SK-N-SH (cell line): ENCODE measurements at regions not wholly inside any gene's neighbourhood (a gene's known extent, or its start where the extent isn't known, plus 50 kb on each side); places are given as distances from the start of the nearest gene placed in this dataset.

Source experiments
- CTCF ChIA-PET: fragments of 300-600, 350-600 bp; formaldehyde crosslinking; extraction: SDS; loops from one replicate; lab custom pipeline; 2021; lab: Yijun Ruan, JAX
- POLR2A ChIA-PET: fragments of 350-600 bp; sonication (Branson Sonifier 250); formaldehyde crosslinking; extraction: SDS; loops from one replicate; lab custom pipeline; 2020; ENCODE audit warnings: antibody characterized with exemption, inconsistent platforms; lab: Yijun Ruan, JAX
- DNase-seq: peaks from one replicate; pipeline ENCODE4 v3.0.0; 2012
- H2AFZ ChIP-seq: fragments of 200-600 bp; sonication (generic); 2 replicates; pipeline ENCODE4 v1.8.1; 2016; ENCODE audit warnings: antibody characterized with exemption, mild to moderate bottlenecking, low read depth
- H3F3A ChIP-seq: fragments of 200-600 bp; sonication (generic); replicated peaks from 2 replicates; pipeline ENCODE3; 2016; ENCODE audit warnings: antibody characterized with exemption, mild to moderate bottlenecking; ENCODE audit not compliant: insufficient read depth
- H3K27ac ChIP-seq, 2 experiments: fragments of 200-500 bp in 1 of 2; fragments of 200-600 bp in 1 of 2; sonication (Bioruptor generic) in 1 of 2; sonication (generic), shearing (Covaris generic) in 1 of 2; 2 replicates each; pipeline versions ENCODE4 v1.5.1 to v1.6.1; 2014 to 2016; ENCODE audit warnings: low read depth in 2 of 2, inconsistent platforms in 1 of 2, low read length in 1 of 2, mild to moderate bottlenecking in 1 of 2, mixed read lengths in 1 of 2
- H3K27me3 ChIP-seq: fragments of 200-600 bp; sonication (generic), shearing (Covaris generic); 2 replicates; pipeline ENCODE4 v1.6.1; 2016; ENCODE audit warnings: mixed run types; ENCODE audit not compliant: insufficient read depth
- H3K36me3 ChIP-seq, 2 experiments: fragments of 200-500 bp in 1 of 2; fragments of 200-600 bp in 1 of 2; sonication (Bioruptor generic) in 1 of 2; sonication (generic) in 1 of 2; replicated peaks in 1 of 2; 2 replicates each; pipeline versions ENCODE3 to v1.5.1; 2014 to 2016; ENCODE audit warnings: low read length in 1 of 2, mild to moderate bottlenecking in 1 of 2; ENCODE audit not compliant: insufficient read depth in 2 of 2, control insufficient read depth in 1 of 2
- H3K4me1 ChIP-seq, 2 experiments: fragments of 200-500 bp in 1 of 2; fragments of 200-600 bp in 1 of 2; sonication (Bioruptor generic) in 1 of 2; sonication (generic), shearing (Covaris generic) in 1 of 2; 2 replicates each; pipeline versions ENCODE4 v1.5.1 to v1.6.1; 2014 to 2016; ENCODE audit warnings: low read depth in 1 of 2, low read length in 1 of 2, mixed run types in 1 of 2; ENCODE audit not compliant: insufficient read depth in 2 of 2, control insufficient read depth in 1 of 2
- H3K4me2 ChIP-seq: fragments of 200-600 bp; sonication (generic), shearing (Covaris generic); 2 replicates; pipeline ENCODE4 v1.6.1; 2017; ENCODE audit warnings: mixed run types
- H3K4me3 ChIP-seq, 2 experiments: fragments of 200-500 bp in 1 of 2; fragments of 200-600 bp in 1 of 2; sonication (Bioruptor generic) in 1 of 2; sonication (generic), shearing (Covaris generic) in 1 of 2; 2 replicates each; pipeline versions ENCODE4 v1.5.1 to v1.8.1; 2014 to 2016; ENCODE audit warnings: low read depth in 2 of 2, inconsistent platforms in 1 of 2, low read length in 1 of 2, mild to moderate bottlenecking in 1 of 2, mixed read lengths in 1 of 2, moderate library complexity in 1 of 2
- H3K79me2 ChIP-seq: fragments of 200-600 bp; sonication (generic); 2 replicates; pipeline ENCODE4 v1.8.1; 2017; ENCODE audit warnings: mild to moderate bottlenecking; ENCODE audit not compliant: insufficient read depth
- H3K9ac ChIP-seq: fragments of 200-600 bp; sonication (generic); 2 replicates; pipeline ENCODE4 v1.6.1; 2017; ENCODE audit warnings: mixed run types
- H3K9me2 ChIP-seq: fragments of 200-600 bp; sonication (generic); 2 replicates; pipeline ENCODE4 v1.6.1; 2017; ENCODE audit warnings: mixed run types
- H3K9me3 ChIP-seq: fragments of 200-600 bp; sonication (generic); 2 replicates; pipeline ENCODE4 v1.6.1; 2017; ENCODE audit warnings: mixed run types, mild to moderate bottlenecking, moderate library complexity
- H4K20me1 ChIP-seq: fragments of 200-600 bp; sonication (generic); 2 replicates; pipeline ENCODE4 v1.6.1; 2017; ENCODE audit warnings: mild to moderate bottlenecking, mixed run types; ENCODE audit not compliant: insufficient read depth
- ELF1 ChIP-seq: IDR thresholded peaks from 2 replicates; pipeline ENCODE4 v1.4.0; 2012
- EZH2phosphoT487 ChIP-seq: fragments of 200-600 bp; sonication (generic); IDR thresholded peaks from 2 replicates; pipeline ENCODE4 v1.6.1; 2017; ENCODE audit warnings: low read depth, mixed run types, mild to moderate bottlenecking, antibody characterized with exemption, moderate library complexity, borderline replicate concordance
- MEF2A ChIP-seq: IDR thresholded peaks from 2 replicates; pipeline ENCODE4 v1.4.0; 2012; ENCODE audit warnings: low read depth, borderline replicate concordance
- POLR2AphosphoS5 ChIP-seq: IDR thresholded peaks from 2 replicates; pipeline ENCODE4 v1.6.1; 2012; ENCODE audit warnings: low read depth, low read length
- RCOR1 ChIP-seq: fragments of 150-350 bp; IDR thresholded peaks from 2 replicates; pipeline ENCODE4 v1.6.1; 2017; ENCODE audit warnings: antibody characterized with exemption, low read length
- SIN3A ChIP-seq: IDR thresholded peaks from 2 replicates; pipeline ENCODE4 v1.6.1; 2012; ENCODE audit warnings: low read depth, mild to moderate bottlenecking, low read length, moderate library complexity, borderline replicate concordance
- TAF1 ChIP-seq: IDR thresholded peaks from 2 replicates; pipeline ENCODE4 v1.6.1; 2012; ENCODE audit warnings: low read depth, mild to moderate bottlenecking, low read length, moderate library complexity, borderline replicate concordance
- TCF12 ChIP-seq: IDR thresholded peaks from 2 replicates; pipeline ENCODE4 v1.4.0; 2012
- USF1 ChIP-seq: IDR thresholded peaks from 2 replicates; pipeline ENCODE4 v1.4.0; 2012; ENCODE audit warnings: low read depth, borderline replicate concordance
- ZBTB33 ChIP-seq: IDR thresholded peaks from 2 replicates; pipeline ENCODE4 v1.4.0; 2012; ENCODE audit warnings: low read depth, borderline replicate concordance
- WGBS: methylation state at CpG from one replicate; pipeline ENCODE4 v1.1.6; 2017; ENCODE audit warnings: low lambda C conversion rate; 5-methylcytosine and 5-hydroxymethylcytosine counted together
- TF ChIP-seq, protein P1 (sequence below): IDR thresholded peaks from 2 replicates; pipeline ENCODE4; 2012
- TF ChIP-seq, protein P2 (sequence below): fragments of 150-350 bp; IDR thresholded peaks from 2 replicates; pipeline ENCODE4 v1.6.1; 2016; ENCODE audit warnings: mild to moderate bottlenecking, low read depth, low read length
- TF ChIP-seq, protein P3 (sequence below): fragments of 200-600 bp; sonication (generic); IDR thresholded peaks from 2 replicates; pipeline ENCODE4 v1.6.1; 2017; ENCODE audit warnings: antibody characterized with exemption, mild to moderate bottlenecking, moderate library complexity

GRCh38 chr9:38208206-38208901 is 139.3 kb upstream of the SHB start:
- Histone ChIP-seq H2AFZ (no peak overlapping the region), H3K36me3 (no peaks in the 10 kb centered on the region), H3K27ac (no peak overlapping the region), H3K4me1 (peaks cover 0 to 15% of the 10 kb centered on the region in 2 experiments; a peak in 1 of 4 replicates), H3K9me2 (no peaks in the 10 kb centered on the region), H3F3A (no peaks in the 10 kb centered on the region), H3K4me3 (no peak overlapping the region), H4K20me1 (no peaks in the 10 kb centered on the region), H3K27me3 (no peaks in the 10 kb centered on the region), H3K79me2 (no peaks in the 10 kb centered on the region), H3K9ac (no peak overlapping the region), H3K4me2 (no peak overlapping the region), H3K9me3 (no peaks in the 10 kb centered on the region)
- POLR2A ChIA-PET: no interaction called here
- 64% methylated on average over 4 of the region's 4 CpGs for WGBS
- DNase-seq: no peak
- TF ChIP-seq TCF12: no peak
- TF ChIP-seq, protein P1, sequence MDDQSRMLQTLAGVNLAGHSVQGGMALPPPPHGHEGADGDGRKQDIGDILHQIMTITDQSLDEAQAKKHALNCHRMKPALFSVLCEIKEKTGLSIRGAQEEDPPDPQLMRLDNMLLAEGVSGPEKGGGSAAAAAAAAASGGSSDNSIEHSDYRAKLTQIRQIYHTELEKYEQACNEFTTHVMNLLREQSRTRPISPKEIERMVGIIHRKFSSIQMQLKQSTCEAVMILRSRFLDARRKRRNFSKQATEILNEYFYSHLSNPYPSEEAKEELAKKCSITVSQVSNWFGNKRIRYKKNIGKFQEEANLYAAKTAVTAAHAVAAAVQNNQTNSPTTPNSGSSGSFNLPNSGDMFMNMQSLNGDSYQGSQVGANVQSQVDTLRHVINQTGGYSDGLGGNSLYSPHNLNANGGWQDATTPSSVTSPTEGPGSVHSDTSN: no peak
- TF ChIP-seq EZH2phosphoT487: no peak
- TF ChIP-seq ELF1: no peak
- no peak for TF ChIP-seq RCOR1
- TF ChIP-seq SIN3A: no peak
- TF ChIP-seq ZBTB33: no peak
- TF ChIP-seq TAF1: no peak
- TF ChIP-seq, protein P2, sequence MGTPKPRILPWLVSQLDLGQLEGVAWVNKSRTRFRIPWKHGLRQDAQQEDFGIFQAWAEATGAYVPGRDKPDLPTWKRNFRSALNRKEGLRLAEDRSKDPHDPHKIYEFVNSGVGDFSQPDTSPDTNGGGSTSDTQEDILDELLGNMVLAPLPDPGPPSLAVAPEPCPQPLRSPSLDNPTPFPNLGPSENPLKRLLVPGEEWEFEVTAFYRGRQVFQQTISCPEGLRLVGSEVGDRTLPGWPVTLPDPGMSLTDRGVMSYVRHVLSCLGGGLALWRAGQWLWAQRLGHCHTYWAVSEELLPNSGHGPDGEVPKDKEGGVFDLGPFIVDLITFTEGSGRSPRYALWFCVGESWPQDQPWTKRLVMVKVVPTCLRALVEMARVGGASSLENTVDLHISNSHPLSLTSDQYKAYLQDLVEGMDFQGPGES: no peak
- no peak for TF ChIP-seq USF1
- no peak for TF ChIP-seq MEF2A
- TF ChIP-seq POLR2AphosphoS5: no peak
- TF ChIP-seq, protein P3, sequence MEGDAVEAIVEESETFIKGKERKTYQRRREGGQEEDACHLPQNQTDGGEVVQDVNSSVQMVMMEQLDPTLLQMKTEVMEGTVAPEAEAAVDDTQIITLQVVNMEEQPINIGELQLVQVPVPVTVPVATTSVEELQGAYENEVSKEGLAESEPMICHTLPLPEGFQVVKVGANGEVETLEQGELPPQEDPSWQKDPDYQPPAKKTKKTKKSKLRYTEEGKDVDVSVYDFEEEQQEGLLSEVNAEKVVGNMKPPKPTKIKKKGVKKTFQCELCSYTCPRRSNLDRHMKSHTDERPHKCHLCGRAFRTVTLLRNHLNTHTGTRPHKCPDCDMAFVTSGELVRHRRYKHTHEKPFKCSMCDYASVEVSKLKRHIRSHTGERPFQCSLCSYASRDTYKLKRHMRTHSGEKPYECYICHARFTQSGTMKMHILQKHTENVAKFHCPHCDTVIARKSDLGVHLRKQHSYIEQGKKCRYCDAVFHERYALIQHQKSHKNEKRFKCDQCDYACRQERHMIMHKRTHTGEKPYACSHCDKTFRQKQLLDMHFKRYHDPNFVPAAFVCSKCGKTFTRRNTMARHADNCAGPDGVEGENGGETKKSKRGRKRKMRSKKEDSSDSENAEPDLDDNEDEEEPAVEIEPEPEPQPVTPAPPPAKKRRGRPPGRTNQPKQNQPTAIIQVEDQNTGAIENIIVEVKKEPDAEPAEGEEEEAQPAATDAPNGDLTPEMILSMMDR: no peak
- CTCF ChIA-PET: interaction anchor here (0.7 to 1.5 kb wide), 4 partner anchors 48 to 164 kb away, joined by 3 to 4 read pairs (median 3); no protein-coding TSS in a partner anchor
